Stimulated activated naive CD4-positive, alpha-beta T cell (primary cell): ENCODE measurements at regions not wholly inside any gene's neighbourhood (a gene's known extent, or its start where the extent isn't known, plus 50 kb on each side); places are given as distances from the start of the nearest gene placed in this dataset.
"Not testable (repeated sequence)": the region's sequence is repeated elsewhere in the genome, so short reads cannot be mapped to it uniquely, and the experiment has no call there.

Source experiments
- DNase-seq, 6 experiments: peaks; one replicate each; lab custom pipeline; 2025; lab: John Stamatoyannopoulos, UW

DNA sequence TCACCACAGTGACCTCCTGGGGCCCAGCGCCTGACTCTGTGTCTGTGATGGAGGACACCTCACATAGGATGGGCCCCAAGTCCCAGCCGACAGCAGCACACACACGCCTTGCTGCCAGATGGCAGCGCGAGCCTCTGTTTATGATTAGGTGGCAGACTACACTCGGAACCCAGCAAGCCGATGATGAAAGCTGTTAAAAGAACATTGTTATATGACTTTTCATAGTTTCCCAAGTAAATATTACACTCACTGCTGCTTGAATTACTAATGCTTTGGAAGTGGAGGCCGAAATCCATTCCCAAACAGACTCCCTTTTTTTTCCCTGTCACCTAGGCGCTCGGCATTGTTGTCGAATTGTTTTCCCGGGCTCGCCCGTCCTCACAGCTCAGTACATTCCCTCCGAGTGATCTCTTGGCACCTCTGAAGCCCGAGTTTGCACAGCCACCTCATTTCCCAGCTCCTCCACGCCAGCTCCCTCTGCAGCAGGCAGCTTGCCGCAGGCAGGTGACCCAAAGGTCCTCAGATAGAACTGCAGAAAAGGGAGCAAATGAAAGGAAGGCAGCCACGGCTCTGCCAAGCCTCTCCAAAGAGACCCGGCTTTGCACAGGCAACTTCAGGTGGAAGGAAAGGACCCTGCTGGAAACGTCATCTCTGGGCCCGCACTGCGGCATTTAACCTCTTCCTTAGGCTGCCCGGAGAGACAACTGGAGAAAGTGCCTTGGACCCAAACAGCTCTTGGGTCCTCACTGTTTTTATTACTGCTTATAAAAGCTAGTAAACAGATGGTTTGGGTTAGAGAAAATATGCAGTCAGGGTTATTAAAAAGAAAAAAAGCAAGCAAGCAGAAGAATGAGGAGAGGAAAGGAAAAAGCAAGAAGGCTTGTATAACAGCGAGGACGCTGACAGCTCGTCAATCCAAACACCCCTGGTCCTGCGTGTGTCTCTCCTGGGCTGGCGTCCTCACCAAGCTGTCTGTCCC, 72.2 kb upstream of the SLC25A33 start:
- no peak for DNase-seq

GRCh38 chr1:9469882-9470281, 69.4 kb upstream of the SLC25A33 start:
- DNase-seq: not testable (repeated sequence)

DNA sequence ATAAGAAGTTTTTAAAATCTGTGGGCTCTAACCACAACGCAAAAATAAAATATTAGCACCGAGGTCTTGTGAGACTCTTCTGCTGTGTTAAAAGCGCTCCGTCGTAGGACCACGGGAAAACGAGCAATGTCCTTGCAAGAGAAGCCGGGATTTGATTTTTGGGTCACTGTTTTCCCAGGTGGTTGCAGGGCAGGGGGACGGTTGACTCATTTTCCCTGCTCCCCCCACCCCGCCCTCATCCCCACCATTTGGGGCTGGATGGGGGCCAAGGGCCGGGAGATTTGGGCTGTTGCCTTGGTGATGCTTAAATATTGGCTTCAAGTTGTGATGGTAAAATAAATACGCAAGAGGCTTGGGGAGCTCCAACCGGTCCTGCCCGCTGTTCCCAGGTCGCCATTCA, 67.6 kb upstream of the SLC25A33 start:
- no peak for DNase-seq

DNA sequence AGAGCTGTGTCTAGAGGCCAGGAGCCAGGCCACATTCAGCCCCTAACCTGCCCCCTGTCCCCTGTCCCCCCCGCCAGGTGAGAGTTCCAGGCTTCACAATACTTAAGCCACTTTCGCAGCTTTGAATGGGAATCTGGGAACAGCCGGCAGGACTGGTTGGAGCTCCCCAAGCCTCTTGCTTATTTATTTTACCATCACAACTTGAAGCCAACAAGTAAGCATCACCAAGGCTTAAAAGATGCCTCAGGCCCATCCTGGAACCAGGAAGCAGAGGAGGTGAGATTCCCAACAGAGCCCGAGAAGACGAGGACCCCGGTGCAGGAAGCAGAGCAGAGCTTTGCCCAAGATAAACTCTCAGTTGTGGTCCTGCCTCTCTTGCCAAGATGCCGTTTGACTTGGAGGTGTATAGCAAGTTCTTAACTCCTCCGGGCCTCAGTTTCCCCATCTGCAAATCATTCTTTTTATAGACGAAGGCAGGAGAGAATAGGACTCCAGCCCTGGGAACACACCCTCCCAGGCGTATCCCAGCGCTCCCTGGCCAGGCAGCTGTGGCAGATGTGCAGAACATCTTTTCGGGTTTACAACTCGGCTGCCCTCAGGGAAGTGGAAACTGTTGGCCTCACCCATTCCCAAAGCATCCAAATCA, 66.8 kb upstream of the SLC25A33 start:
- no peak for DNase-seq

- no peak for DNase-seq
These were observed 66.0 kb upstream of the SLC25A33 start for GRCh38 chr1:9473032-9473807.

GRCh38 chr1:9475061-9475627, 64.1 kb upstream of the SLC25A33 start:
- no peak for DNase-seq

DNA sequence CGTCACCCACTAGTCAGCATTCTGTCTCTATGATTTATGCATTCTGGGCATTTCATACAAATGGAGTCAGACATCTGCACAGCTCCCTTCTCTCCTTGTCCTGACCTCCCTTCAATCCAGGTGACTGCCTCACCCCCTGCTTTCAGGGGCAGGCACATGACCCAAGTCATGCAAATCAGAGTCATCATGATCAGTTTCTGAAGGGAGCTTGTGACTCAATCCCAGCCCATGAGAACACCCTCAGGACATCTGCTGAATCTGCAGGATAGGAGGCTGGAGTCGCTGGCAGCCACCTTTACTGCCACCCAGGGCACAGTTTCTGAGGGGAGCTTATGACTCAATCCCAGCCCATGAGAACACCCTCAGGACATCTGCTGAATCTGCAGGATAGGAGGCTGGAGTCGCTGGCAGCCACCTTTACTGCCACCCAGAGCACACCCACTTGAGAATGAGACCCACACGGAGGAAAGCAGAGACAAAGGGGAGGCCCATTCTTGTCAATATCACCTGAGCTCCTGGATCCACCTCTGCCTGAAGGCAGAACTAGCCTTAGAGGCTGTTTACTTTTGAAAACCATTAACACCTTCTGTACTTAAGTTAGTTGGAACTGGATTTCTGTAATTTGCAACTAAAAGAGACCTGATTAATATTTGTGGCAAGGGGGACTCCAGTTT, 62.3 kb upstream of the SLC25A33 start:
- DNase-seq: no peak

GRCh38 chr1:9477535-9477934, 61.7 kb upstream of the SLC25A33 start:
- no peak for DNase-seq

DNA sequence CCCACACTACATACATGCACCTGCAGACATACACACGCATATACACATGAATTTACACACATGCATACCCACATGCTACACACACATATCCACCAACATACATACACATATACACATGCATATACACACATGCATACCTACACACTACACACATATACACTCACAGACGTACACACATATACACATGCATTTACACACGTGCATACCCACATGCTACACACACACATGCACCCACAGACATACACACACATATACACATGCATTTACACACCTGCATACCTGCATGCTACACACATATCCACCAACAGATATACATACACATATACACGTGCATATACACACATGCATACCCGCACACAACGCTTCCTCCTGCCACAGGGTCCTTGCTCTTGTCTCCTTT, 61.2 kb upstream of the SLC25A33 start:
- no peak for DNase-seq

DNA sequence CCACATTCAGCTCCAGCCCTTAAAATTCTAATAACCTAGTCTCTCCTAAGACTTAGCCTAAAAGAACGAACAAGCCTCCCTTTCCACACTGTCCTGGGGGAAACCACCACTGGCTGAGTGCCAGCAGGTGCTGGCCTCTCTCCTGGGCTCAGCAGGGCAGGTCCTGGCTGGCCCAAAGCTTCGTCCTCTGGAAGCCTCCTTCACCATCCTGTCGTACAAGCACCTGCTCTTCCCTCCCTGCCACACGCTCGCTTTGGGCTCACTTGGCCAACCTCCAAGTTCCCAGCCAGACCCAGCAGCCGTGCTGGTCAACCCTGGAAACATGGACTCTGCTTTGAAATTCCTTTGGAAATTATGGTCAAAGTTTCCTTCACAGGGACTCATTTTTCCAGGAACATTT, 58.2 kb upstream of the SLC25A33 start:
- DNase-seq: no peak

GRCh38 chr1:9482403-9482802, 56.9 kb upstream of the SLC25A33 start:
- no peak for DNase-seq

- no peak for DNase-seq
These were observed 56.3 kb upstream of the SLC25A33 start for GRCh38 chr1:9482816-9483572.

- DNase-seq: no peak
These were observed 52.7 kb upstream of the SLC25A33 start for GRCh38 chr1:9486466-9487140.
